Activated naive CD8-positive, alpha-beta T cell treated with anti-CD3 and anti-CD28 coated beads, Interleukin-2, amount 10 ng/mL, durations not matched to agents 7 days and 5 days (primary cell): ENCODE measurements at regions not wholly inside any gene's neighbourhood (a gene's known extent, or its start where the extent isn't known, plus 50 kb on each side); places are given as distances from the start of the nearest gene placed in this dataset.

Source experiments
- ATAC-seq: fragments of 150-1000 bp; cut with Tn5 transposase; one replicate; pipeline ENCODE4 v1.10.0; 2021; ENCODE audit warnings: low read depth, moderate library complexity
- POLR2A ChIA-PET: fragments of 350-600 bp; sonication (Branson Sonifier 250); formaldehyde crosslinking; loops from one replicate; lab custom pipeline; 2021; ENCODE audit warnings: antibody characterized with exemption; lab: Charles Lee
- DNase-seq: peaks from one replicate; pipeline ENCODE4 v3.0.0; 2021
- H3K27ac Mint-ChIP-seq: one replicate; pipeline ENCODE4 v1.8.0; 2022; ENCODE audit warnings: mild to moderate bottlenecking, mixed read lengths
- H3K27me3 Mint-ChIP-seq: one replicate; pipeline ENCODE4 v1.8.0; 2022; ENCODE audit warnings: mild to moderate bottlenecking, moderate library complexity, mixed read lengths
- H3K36me3 Mint-ChIP-seq: one replicate; pipeline ENCODE4 v1.8.0; 2021; ENCODE audit warnings: mild to moderate bottlenecking, mixed read lengths
- H3K4me1 Mint-ChIP-seq: one replicate; pipeline ENCODE4 v1.8.0; 2021; ENCODE audit warnings: mixed read lengths
- H3K4me3 Mint-ChIP-seq: one replicate; pipeline ENCODE4 v1.8.0; 2022; ENCODE audit warnings: mild to moderate bottlenecking, moderate library complexity, mixed read lengths
- H3K9me3 Mint-ChIP-seq: one replicate; pipeline ENCODE4 v1.8.0; 2021; ENCODE audit warnings: mixed read lengths

GRCh38 chr22:23401910-23402274 lies 178.2 kb downstream of the IGLL1 start:
- ATAC-seq = no peak
- H3K27me3 Mint-ChIP-seq = peaks cover 5% of the 10 kb centered on the region
- H3K27ac Mint-ChIP-seq = no peak overlapping the region
- H3K4me1 Mint-ChIP-seq = no peaks in the 10 kb centered on the region
- POLR2A ChIA-PET = no interaction called here
- no peak for DNase-seq
- H3K4me3 Mint-ChIP-seq = no peak overlapping the region
- no peaks in the 10 kb centered on the region for H3K36me3 Mint-ChIP-seq
- H3K9me3 Mint-ChIP-seq = no peaks in the 10 kb centered on the region

- peaks cover 2% of the 10 kb centered on the region for H3K27me3 Mint-ChIP-seq
- POLR2A ChIA-PET = no interaction called here
- H3K36me3 Mint-ChIP-seq = no peaks in the 10 kb centered on the region
- no peaks in the 10 kb centered on the region for H3K9me3 Mint-ChIP-seq
- ATAC-seq = no peak
- no peak overlapping the region for H3K4me3 Mint-ChIP-seq
- H3K27ac Mint-ChIP-seq = no peak overlapping the region
- H3K4me1 Mint-ChIP-seq = no peaks in the 10 kb centered on the region
- no peak for DNase-seq
Observed at GRCh38 chr22:23401111-23401909, 178.8 kb downstream of the IGLL1 start.

- DNase-seq = no peak
- no peaks in the 10 kb centered on the region for H3K9me3 Mint-ChIP-seq
- H3K4me3 Mint-ChIP-seq = no peak overlapping the region
- no peaks in the 10 kb centered on the region for H3K27me3 Mint-ChIP-seq
- H3K36me3 Mint-ChIP-seq = no peaks in the 10 kb centered on the region
- no peaks in the 10 kb centered on the region for H3K4me1 Mint-ChIP-seq
- POLR2A ChIA-PET = interaction anchor here (0.6 kb wide), 1 partner anchor 488 kb away, joined by 7 read pairs; no protein-coding TSS in a partner anchor
- no peak for ATAC-seq
- H3K27ac Mint-ChIP-seq = no peak overlapping the region
Observed at GRCh38 chr22:23400286-23400981, 179.7 kb downstream of the IGLL1 start.

- Mint-ChIP-seq H3K9me3 (no peaks in the 10 kb centered on the region), H3K36me3 (no peaks in the 10 kb centered on the region), H3K27ac (no peak overlapping the region), H3K4me3 (no peak overlapping the region), H3K27me3 (no peaks in the 10 kb centered on the region), H3K4me1 (no peaks in the 10 kb centered on the region)
- POLR2A ChIA-PET = interaction anchor here (0.6 kb wide), 1 partner anchor 489 kb away, joined by 7 read pairs; no protein-coding TSS in a partner anchor
- DNase-seq = no peak
- ATAC-seq = no peak
Observed at GRCh38 chr22:23399367-23400285, 180.5 kb downstream of the IGLL1 start.

- Mint-ChIP-seq H3K27me3 (no peaks in the 10 kb centered on the region), H3K27ac (no peak overlapping the region), H3K9me3 (no peaks in the 10 kb centered on the region), H3K4me3 (no peak overlapping the region), H3K36me3 (no peaks in the 10 kb centered on the region), H3K4me1 (no peaks in the 10 kb centered on the region)
- POLR2A ChIA-PET = no interaction called here
- ATAC-seq (no peak), DNase-seq (no peak)
Observed at GRCh38 chr22:23398701-23399366, 181.3 kb downstream of the IGLL1 start.

GRCh38 chr22:23397613-23398567 lies 182.2 kb downstream of the IGLL1 start:
- POLR2A ChIA-PET = no interaction called here
- Mint-ChIP-seq H3K36me3 (no peaks in the 10 kb centered on the region), H3K9me3 (no peaks in the 10 kb centered on the region), H3K27ac (no peak overlapping the region), H3K27me3 (no peaks in the 10 kb centered on the region), H3K4me1 (no peaks in the 10 kb centered on the region), H3K4me3 (no peak overlapping the region)
- ATAC-seq (no peak), DNase-seq (no peak)

GRCh38 chr22:23397008-23397612 lies 183.0 kb downstream of the IGLL1 start:
- Mint-ChIP-seq H3K36me3 (no peaks in the 10 kb centered on the region), H3K27ac (no peak overlapping the region), H3K9me3 (no peaks in the 10 kb centered on the region), H3K4me1 (no peaks in the 10 kb centered on the region), H3K27me3 (no peaks in the 10 kb centered on the region), H3K4me3 (no peak overlapping the region)
- ATAC-seq = no peak
- no peak for DNase-seq
- POLR2A ChIA-PET = no interaction called here

DNA sequence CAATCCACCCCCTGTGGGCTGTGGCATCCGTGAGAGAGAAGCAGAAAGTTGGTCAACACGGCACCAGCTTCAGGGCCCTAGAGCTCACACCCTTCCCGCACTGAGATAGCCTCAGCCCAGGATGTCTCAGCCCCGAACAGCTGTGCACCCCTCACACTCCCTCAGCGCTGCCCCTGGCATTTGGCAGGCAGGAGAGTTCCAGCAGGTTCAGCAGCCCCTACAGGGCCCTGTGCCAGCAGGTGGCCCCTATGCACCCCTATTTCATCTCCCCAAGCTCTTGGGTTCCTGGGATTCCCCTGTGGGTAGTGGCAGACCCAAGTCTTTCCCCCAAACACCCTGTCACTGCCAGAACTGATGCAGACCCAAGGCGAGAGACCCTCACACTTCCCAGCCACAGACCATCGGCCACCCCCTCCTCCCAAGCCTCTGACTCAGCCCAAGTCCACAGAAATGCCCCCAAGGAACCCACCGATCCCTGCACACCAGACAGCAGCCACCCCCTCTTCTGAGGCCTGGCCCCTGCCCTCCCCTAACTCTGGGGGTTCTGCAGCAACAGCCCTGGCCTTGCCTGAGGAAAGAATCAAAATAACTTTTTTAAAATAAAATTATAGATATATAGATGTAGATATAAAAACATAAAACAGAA lies 183.6 kb downstream of the IGLL1 start:
- ATAC-seq (peak; percentile 10), DNase-seq (no peak)
- no peaks in the 10 kb centered on the region for H3K36me3 Mint-ChIP-seq
- POLR2A ChIA-PET = no interaction called here
- no peak overlapping the region for H3K27ac Mint-ChIP-seq
- no peaks in the 10 kb centered on the region for H3K27me3 Mint-ChIP-seq
- no peaks in the 10 kb centered on the region for H3K4me1 Mint-ChIP-seq
- H3K9me3 Mint-ChIP-seq = no peaks in the 10 kb centered on the region
- no peak overlapping the region for H3K4me3 Mint-ChIP-seq

DNA sequence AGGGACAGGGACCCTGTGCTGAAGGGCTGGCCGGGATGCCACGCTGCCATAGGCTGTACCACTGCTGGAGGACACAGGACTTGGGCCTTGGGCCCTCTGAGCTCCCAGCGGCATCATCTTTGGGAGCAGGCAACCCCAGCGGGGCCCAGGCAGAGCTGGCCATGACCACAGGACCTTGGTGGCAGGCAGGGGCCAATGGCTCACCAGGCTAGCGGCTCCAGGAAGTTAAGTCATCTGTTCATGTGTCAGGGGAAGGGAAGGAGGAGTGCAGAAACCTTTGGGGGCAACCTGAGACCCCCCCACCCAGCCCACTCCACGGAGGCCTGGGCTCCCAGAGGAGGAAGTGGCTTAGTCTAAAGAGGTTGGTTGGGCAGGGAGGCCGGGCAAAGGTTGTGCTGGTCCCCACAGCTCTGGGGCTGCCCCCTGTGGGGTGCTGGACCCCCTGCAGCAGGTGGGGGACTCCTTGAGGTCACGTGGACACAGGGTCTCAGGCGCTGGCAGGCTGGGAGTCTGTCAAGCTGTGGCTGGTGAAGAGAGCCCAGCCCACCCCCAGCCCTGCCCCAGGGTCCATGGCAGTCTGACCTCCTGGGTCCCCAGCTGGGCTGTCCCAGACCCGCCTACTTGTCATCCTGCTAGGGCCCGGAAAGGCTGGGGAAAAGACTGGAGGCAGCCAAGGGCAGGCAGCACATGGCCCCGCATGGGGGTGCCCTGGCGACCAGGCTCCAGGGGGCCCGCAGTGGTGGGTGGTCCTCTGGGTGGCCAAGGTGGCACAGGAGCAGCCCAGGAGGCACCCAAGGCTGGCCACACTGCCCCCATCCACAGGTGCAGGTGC lies 184.3 kb downstream of the IGLL1 start:
- no peaks in the 10 kb centered on the region for H3K9me3 Mint-ChIP-seq
- DNase-seq = no peak

GRCh38 chr22:23394525-23395326 lies 185.4 kb downstream of the IGLL1 start:
- ATAC-seq (no peak), DNase-seq (no peak)
- Mint-ChIP-seq H3K4me3 (no peak overlapping the region), H3K27ac (no peak overlapping the region), H3K36me3 (no peaks in the 10 kb centered on the region), H3K27me3 (no peaks in the 10 kb centered on the region), H3K4me1 (no peaks in the 10 kb centered on the region), H3K9me3 (no peaks in the 10 kb centered on the region)
- POLR2A ChIA-PET = no interaction called here

More for the DNA sequence above, 184.3 kb downstream of the IGLL1 start:
- Mint-ChIP-seq H3K27me3 (no peaks in the 10 kb centered on the region), H3K4me3 (no peak overlapping the region), H3K36me3 (no peaks in the 10 kb centered on the region), H3K27ac (no peak overlapping the region), H3K4me1 (no peaks in the 10 kb centered on the region)
- POLR2A ChIA-PET = no interaction called here
- peak; percentile 30 for ATAC-seq
